Adrenal gland (tissue), 9 donors: ENCODE measurements at regions not wholly inside any gene's neighbourhood (a gene's known extent, or its start where the extent isn't known, plus 50 kb on each side); places are given as distances from the start of the nearest gene placed in this dataset.

ENCODE experiments used
- DNase-seq, 7 donors: peaks; one replicate each; pipeline ENCODE4 v3.0.0-alpha.2; 2019 to 2020
- H3K27ac ChIP-seq, 5 donors: fragments of 200-600 bp; sonication (generic) in 4 of 5; 1 replicate in 3 of 5; 2 replicates in 2 of 5; pipeline versions ENCODE4 v1.5.1 to v1.8.0; 2016 to 2020; ENCODE audit warnings: mild to moderate bottlenecking in 1 of 5
- H3K27me3 ChIP-seq: fragments of 200-600 bp; 2 replicates; pipeline ENCODE4 v1.8.0; 2021
- H3K36me3 ChIP-seq, 2 donors: fragments of 200-600 bp; replicated peaks in 1 of 2; 1 replicate in 1 of 2; 2 replicates in 1 of 2; pipeline versions ENCODE4 v1.5.1 to v1.8.0; 2018 to 2022
- H3K4me1 ChIP-seq, 2 donors: fragments of 200-600 bp; replicated peaks in 1 of 2; 1 replicate in 1 of 2; 2 replicates in 1 of 2; pipeline versions ENCODE4 v1.5.1 to v1.8.0; 2018 to 2021
- H3K4me3 ChIP-seq, 4 donors: fragments of 200-600 bp; sonication (generic) in 3 of 4; one replicate each; pipeline ENCODE4 v1.5.1; 2016 to 2018
- H3K9me3 ChIP-seq, 3 donors: fragments of 200-600 bp; sonication (generic) in 1 of 3; replicated peaks in 1 of 3; 1 replicate in 2 of 3; 2 replicates in 1 of 3; pipeline versions ENCODE4 v1.5.1 to v1.8.0; 2016 to 2021
- POLR2A ChIP-seq, 2 donors: fragments of 450-650 bp; IDR thresholded peaks; one replicate each; pipeline ENCODE4 v1.6.1; 2017; ENCODE audit warnings: antibody characterized with exemption in 2 of 2, mild to moderate bottlenecking in 2 of 2, moderate library complexity in 1 of 2
- WGBS, 4 donors: extraction: QIAGEN DNeasy Blood & Tissue Kit in 2 of 4; methylation state at CpG; one replicate each; pipeline versions ENCODE4 v1.1.5 to v1.1.7; 2013 to 2017; 5-methylcytosine and 5-hydroxymethylcytosine counted together
- intact Hi-C, 2 donors: fragments of 100-400 bp; cut with DNase I; formaldehyde crosslinking; loops; one replicate each; pipeline versions ENCODE4 v1.14.1 to v1.15.0; 2022 to 2023
- TF ChIP-seq, protein P1 (sequence below), 6 experiments: fragments of 450-650 bp in 4 of 6; fragments of 200-600 bp in 2 of 6; sonication (generic) in 1 of 6; IDR thresholded peaks; 1 replicate in 5 of 6; 2 replicates in 1 of 6; pipeline versions ENCODE4 v1.5.1 to v1.8.0; 2016 to 2021; ENCODE audit warnings: antibody characterized with exemption in 6 of 6, mild to moderate bottlenecking in 2 of 6, moderate library complexity in 1 of 6
- donor health status: healthy with polysubstance abuse.
- donor health status: Bipolar disorder and iron deficiency.
- donor health status: DM: yes; HTN: yes; CAD: no.
- donor health status: DM: no; HTN: no; CAD: no.
- donor health status: DM: no; HTN: no; CAD: no.

DNA sequence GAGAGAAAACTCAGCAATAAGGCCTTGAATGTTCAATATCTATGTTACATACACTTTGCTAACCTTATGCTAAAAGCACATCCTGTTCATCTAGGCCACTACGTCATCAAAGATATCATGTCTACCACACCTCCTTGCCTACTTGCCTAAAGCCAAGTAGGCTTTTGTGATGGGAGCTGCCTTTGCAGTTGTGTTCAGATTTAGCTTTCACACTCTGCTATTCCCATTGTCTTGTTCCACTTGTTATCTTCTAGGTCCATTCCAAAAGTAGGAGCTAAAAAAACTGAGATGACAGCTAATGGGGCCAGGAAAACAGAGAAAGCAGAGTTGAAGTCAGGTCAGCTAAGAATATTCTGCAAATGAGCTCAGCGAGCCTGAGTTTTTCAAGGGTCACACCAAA is 153.6 kb upstream of the EDNRA start:
- TF ChIP-seq POLR2A (IDR thresholded peaks at IDR 0.05) = no peak
- TF ChIP-seq, protein P1, sequence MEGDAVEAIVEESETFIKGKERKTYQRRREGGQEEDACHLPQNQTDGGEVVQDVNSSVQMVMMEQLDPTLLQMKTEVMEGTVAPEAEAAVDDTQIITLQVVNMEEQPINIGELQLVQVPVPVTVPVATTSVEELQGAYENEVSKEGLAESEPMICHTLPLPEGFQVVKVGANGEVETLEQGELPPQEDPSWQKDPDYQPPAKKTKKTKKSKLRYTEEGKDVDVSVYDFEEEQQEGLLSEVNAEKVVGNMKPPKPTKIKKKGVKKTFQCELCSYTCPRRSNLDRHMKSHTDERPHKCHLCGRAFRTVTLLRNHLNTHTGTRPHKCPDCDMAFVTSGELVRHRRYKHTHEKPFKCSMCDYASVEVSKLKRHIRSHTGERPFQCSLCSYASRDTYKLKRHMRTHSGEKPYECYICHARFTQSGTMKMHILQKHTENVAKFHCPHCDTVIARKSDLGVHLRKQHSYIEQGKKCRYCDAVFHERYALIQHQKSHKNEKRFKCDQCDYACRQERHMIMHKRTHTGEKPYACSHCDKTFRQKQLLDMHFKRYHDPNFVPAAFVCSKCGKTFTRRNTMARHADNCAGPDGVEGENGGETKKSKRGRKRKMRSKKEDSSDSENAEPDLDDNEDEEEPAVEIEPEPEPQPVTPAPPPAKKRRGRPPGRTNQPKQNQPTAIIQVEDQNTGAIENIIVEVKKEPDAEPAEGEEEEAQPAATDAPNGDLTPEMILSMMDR (IDR thresholded peaks at IDR 0.05) = no peak
- H3K36me3 ChIP-seq = no peaks in the 10 kb centered on the region
- H3K27ac ChIP-seq = no peak overlapping the region
- DNase-seq = no peak
- no peaks in the 10 kb centered on the region for H3K4me1 ChIP-seq
- WGBS, 4 donors = 57 to 80% (median 67%) methylated on average over 2 of the region's 2 CpGs
- H3K27me3 ChIP-seq = no peaks in the 10 kb centered on the region
- intact Hi-C loops = no loop called here
- H3K4me3 ChIP-seq = no peak overlapping the region
- no peaks in the 10 kb centered on the region for H3K9me3 ChIP-seq

DNA sequence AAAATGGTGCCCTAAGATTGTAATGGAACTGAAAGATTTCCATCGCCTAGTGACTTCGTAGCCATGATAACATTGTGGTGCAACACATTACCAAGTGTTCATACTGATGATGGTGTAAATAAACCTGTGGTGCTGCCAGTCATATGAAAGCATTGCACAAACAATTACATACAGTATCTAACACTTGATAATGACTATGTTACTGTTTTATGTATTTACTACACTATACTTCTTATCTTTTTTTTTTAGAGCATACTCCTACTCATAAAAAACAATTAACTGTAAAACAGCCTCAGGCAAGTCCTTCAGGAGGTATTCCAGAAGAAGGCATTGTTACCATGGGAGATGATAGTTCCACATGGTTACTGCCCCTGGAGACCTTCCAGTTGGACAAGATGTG is 152.7 kb upstream of the EDNRA start:
- H3K9me3 ChIP-seq = no peaks in the 10 kb centered on the region
- WGBS, 4 donors = 89 to 99% (median 92%) methylated on average over 2 of the region's 2 CpGs
- intact Hi-C loops = no loop called here

DNA sequence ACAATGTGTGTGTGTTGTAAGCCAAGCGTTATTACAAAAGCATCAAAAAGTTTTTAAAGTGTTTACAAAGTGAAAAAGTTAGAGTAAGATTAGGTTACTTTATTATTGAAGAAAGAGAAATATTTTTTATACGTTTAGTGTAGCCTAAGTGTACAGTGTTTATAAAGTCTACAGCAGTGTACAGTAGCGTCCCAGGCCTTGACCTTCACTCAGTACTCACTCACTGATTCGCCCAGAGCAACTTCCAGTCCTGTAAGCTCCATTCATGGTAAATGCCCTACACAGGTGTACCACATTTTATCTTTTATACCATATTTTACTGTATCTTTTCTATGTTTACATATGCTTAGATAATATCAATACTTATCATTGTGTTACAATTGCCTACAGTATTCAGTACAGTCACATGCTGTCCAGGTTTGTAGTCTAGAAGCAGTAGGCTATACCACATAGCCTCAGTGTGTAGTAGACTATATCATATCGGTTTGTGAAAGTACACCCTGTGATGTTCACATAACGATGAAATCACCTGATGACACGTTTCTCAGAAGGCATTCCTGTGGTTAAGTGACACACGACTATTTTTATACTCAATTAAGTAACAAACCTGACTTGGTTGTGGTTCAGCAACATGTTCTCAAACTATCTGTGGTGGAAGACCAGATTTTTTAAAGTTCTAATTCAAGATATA is 152.0 kb upstream of the EDNRA start:
- Histone ChIP-seq H3K36me3 (no peaks in the 10 kb centered on the region), H3K27me3 (no peaks in the 10 kb centered on the region), H3K9me3 (no peaks in the 10 kb centered on the region), H3K4me1 (no peaks in the 10 kb centered on the region), H3K27ac (no peak overlapping the region), H3K4me3 (no peak overlapping the region)
- no peak for DNase-seq
- no peak for TF ChIP-seq POLR2A (IDR thresholded peaks at IDR 0.05)
- TF ChIP-seq, protein P1 (IDR thresholded peaks at IDR 0.05) = no peak
- WGBS, 4 donors = 65 to 74% (median 68%) methylated on average over 8 of the region's 8 CpGs
- intact Hi-C loops = no loop called here

More for the DNA sequence above, 152.7 kb upstream of the EDNRA start:
- Histone ChIP-seq H3K36me3 (no peaks in the 10 kb centered on the region), H3K27ac (no peak overlapping the region), H3K4me3 (no peak overlapping the region), H3K27me3 (no peaks in the 10 kb centered on the region), H3K4me1 (no peaks in the 10 kb centered on the region)
- no peak for TF ChIP-seq POLR2A (IDR thresholded peaks at IDR 0.05)
- TF ChIP-seq, protein P1 (IDR thresholded peaks at IDR 0.05) = no peak
- DNase-seq = no peak

DNA sequence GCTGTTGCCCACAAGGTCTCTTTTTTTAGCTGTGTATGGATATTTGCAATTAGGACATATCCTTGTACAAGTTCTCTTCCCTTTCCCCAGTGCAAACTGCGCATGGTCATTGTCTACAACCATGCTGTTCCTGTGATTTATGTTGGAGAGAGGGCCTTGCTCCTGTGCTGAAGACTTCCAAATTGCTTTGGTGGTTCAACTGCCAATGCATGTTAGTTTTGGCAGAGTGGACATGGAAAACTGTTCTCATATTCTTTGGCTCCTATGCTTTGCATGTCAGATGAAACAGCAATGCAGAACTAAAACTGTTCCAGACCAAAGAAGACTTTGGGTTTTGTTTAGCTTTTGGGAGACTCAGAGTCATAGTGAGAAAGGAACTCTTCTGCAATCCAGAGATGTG is 148.8 kb upstream of the EDNRA start:
- Histone ChIP-seq H3K27me3 (no peaks in the 10 kb centered on the region), H3K27ac (no peak overlapping the region), H3K36me3 (no peaks in the 10 kb centered on the region), H3K4me3 (no peak overlapping the region), H3K4me1 (no peaks in the 10 kb centered on the region), H3K9me3 (no peaks in the 10 kb centered on the region)
- TF ChIP-seq, protein P1 (IDR thresholded peaks at IDR 0.05) = no peak
- no peak for TF ChIP-seq POLR2A (IDR thresholded peaks at IDR 0.05)
- DNase-seq = no peak
- intact Hi-C loops = no loop called here
- 71 to 80% (median 78%) methylated on average over 1 of the region's 1 CpG for WGBS, 4 donors
